GM13977 (cell line): ENCODE measurements at regions not wholly inside any gene's neighbourhood (a gene's known extent, or its start where the extent isn't known, plus 50 kb on each side); places are given as distances from the start of the nearest gene placed in this dataset.

Experiments
- DNase-seq: peaks from one replicate; pipeline ENCODE4 v3.0.0; 2012; ENCODE audit warnings: low spot score
- in situ Hi-C: fragments of 300-500 bp; cut with MboI; formaldehyde crosslinking; loops from one replicate; pipeline ENCODE4 v1.12.0; 2022; ENCODE audit warnings: low sequenced_read_pairs, low pct_unique_long_range_greater_than_20kb, mixed read lengths, inconsistent platforms; ENCODE audit not compliant: unreplicated experiment
- TF ChIP-seq, protein P1 (sequence below): IDR thresholded peaks from 2 replicates; pipeline ENCODE4 v1.5.1; 2012; ENCODE audit warnings: mild to moderate bottlenecking, control low read depth; ENCODE audit not compliant: insufficient read depth; ENCODE audit errors: extremely low read depth, missing control alignments

DNA sequence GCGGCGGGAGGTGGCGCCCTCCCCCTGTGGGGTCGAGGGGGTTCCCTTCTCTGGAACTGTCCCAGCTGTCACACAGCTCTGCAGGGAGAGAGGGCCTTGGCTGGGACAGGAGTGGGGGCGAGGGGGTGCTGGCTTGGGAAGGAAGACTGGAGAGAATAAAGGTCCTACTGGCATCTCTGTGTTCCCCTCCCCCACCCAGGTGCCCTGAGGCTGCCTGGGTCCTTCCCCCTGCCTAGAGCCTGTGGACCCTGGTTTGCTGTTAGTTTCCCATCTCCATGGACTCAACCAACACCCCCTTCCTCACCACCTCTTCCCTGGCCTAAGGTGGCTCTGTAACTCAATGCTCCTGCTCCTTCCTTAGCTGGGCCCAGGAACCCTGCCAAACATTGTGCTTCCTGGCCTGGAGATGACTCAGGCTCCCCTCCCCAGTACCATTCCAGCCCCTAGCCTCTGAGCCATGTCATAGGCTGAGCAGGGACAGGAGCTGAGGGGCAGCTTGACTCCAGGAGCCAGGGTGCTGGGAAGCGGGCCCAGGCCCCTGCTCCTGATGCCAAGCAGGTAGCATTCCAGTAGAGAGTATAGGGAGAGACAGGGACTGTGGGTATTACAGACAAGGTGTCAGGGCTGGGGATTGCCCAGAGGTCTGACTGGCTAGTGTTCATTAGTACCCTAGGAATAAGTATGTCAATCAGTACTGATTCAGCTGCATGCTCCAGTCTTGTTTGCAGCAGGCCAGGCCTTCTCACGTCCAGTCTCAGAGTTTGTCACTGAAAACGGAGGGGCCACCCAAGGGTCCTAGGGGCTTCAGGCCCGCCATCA, 100.7 kb downstream of the EFNB1 start:
- no peak for DNase-seq
- TF ChIP-seq, protein P1, sequence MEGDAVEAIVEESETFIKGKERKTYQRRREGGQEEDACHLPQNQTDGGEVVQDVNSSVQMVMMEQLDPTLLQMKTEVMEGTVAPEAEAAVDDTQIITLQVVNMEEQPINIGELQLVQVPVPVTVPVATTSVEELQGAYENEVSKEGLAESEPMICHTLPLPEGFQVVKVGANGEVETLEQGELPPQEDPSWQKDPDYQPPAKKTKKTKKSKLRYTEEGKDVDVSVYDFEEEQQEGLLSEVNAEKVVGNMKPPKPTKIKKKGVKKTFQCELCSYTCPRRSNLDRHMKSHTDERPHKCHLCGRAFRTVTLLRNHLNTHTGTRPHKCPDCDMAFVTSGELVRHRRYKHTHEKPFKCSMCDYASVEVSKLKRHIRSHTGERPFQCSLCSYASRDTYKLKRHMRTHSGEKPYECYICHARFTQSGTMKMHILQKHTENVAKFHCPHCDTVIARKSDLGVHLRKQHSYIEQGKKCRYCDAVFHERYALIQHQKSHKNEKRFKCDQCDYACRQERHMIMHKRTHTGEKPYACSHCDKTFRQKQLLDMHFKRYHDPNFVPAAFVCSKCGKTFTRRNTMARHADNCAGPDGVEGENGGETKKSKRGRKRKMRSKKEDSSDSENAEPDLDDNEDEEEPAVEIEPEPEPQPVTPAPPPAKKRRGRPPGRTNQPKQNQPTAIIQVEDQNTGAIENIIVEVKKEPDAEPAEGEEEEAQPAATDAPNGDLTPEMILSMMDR, result no peak
- in situ Hi-C loops, result no loop called here

DNA sequence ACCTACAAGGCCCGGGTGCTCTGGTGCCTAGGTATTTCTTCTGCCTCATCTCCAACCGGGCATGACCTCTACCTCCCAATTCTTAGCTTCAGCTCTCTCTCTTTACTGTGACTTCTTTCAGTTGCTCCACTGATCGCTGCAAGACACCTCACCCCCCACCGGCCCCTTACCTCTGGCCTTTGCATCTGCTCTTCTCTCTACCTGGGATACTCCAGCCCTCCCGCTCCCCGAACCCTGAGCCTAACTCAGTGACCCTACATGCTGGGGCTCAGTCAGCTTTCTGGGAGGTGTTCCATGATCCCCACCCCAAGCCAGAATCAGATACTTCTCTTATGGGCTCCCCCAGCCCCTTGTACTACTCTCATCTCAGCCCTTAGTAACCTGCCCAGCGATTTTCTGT, 99.6 kb downstream of the EFNB1 start:
- DNase-seq, result no peak
- TF ChIP-seq, protein P1, result no peak
- in situ Hi-C loops, result no loop called here

DNA sequence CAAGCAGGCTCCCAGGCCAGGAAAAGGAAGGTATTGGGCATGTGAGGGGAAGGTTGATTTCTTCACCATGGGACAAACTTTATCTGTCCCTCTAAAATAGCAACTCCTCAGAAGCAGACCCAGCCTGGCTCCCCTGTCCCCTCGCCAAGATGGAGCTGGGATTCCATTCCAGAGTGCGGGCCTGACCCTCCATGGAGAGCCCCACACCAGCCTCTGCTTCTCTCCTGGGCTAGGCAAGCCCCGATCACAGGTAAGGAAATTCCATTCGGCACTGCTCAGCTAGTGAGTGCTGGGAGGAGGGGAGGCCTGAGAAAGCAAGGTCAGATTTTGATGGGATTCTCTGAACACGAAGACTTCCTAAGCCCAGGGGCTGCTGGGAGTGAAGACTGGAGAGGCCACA, 98.4 kb downstream of the EFNB1 start:
- in situ Hi-C loops, result no loop called here
- TF ChIP-seq, protein P1, result no peak

DNA sequence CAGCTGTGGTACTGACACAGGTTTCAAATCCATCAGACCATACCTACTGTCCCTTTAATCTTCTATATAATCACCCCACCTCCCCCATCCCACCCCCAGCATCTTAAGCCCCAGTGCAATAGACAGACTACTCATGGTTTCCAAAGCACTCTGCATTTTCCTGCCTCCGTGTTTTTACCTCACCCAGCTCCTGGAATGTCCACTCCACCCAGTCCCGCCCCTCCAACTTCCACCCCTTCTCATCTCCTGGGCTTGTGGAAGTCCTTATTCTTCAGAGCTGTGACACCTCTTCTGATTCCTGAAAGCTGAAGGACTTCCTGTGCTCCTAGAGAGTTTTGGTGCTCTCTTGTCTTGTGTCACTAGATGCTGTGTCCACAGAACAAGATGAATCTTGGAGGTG, 94.3 kb downstream of the EFNB1 start:
- DNase-seq, result no peak
- in situ Hi-C loops, result no loop called here
- TF ChIP-seq, protein P1, result no peak

More for the DNA sequence above, 98.4 kb downstream of the EFNB1 start:
- no peak for DNase-seq

DNA sequence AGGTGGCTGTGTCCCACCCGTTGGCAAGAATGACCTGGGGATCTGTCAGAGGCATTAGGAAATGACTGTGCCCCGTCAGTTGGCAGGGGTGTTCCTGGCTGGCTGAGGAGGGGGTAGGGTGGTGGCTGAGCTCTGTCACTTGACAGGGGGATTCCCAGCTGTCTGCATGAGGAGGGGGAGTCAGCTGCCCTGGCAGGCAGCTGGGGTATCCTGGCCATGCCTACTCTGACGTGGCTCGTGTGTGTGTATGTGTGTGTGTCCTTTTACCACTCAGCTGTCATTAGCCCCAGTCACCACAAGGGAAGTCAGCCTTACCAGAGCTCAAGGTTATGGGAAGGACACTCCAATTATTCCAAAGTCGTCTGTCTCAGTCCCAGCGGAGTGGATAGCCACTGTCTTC, 93.2 kb downstream of the EFNB1 start:
- in situ Hi-C loops, result no loop called here

DNA sequence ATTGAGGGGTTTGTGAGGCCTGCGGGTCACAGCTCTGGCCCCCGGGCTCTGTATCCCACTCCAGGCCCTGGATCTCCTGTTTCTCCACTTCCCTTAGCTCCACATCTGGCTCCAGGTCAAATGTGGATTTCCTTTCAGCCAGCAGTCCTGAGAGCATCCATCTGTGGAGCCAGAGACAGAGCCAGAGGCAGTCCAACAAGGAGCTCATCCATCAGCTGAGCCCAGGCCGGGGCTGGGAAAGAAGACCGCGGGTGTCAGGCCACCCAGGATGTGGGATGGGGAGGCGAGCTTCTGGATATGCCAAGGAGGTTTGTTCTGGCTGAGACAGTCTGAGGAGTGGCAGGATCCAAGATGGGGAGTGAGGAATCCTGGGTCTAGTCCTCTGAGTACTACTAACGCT, 91.7 kb downstream of the EFNB1 start:
- TF ChIP-seq, protein P1, result no peak
- in situ Hi-C loops, result no loop called here
- no peak for DNase-seq

More for the DNA sequence above, 93.2 kb downstream of the EFNB1 start:
- no peak for DNase-seq
- TF ChIP-seq, protein P1, result no peak

DNA sequence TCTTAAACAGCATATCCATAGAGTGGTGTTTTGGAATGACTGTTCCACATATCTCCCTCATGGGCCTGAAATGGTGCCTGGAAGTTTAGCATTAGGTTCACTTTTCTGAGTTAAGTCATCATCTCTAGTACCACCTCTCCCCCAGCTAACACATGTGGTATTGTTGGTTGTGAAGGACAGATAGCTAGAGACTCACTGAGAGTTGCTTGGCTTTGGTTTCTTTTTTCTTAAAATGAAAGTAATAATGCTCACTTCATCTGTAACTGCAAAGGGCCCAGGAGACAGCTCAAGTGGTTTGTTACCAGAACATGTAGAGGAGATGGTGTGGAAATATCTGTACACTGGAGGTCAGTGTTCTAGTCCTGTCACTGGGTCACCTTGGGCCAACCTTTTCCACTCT, 90.9 kb downstream of the EFNB1 start:
- TF ChIP-seq, protein P1, result no peak
- in situ Hi-C loops, result no loop called here
- DNase-seq, result no peak
